ENCODE measurements at regions not wholly inside any gene's neighbourhood (a gene's known extent, or its start where the extent isn't known, plus 50 kb on each side); places are given as distances from the start of the nearest gene placed in this dataset.
"Not testable (repeated sequence)": the region's sequence is repeated elsewhere in the genome, so short reads cannot be mapped to it uniquely, and the experiment has no call there.

GRCh38 chr15:20260650-20261049, 280.9 kb downstream of the GOLGA6L6 start:
- H3K27me3 Mint-ChIP-seq, H3K36me3 Mint-ChIP-seq, H3K9me3 Mint-ChIP-seq, H3K27ac Mint-ChIP-seq, H3K4me1 Mint-ChIP-seq, H3K4me3 Mint-ChIP-seq, DNase-seq: not testable (repeated sequence)

- DNase-seq, H3K4me1 Mint-ChIP-seq, H3K27me3 Mint-ChIP-seq: not testable (repeated sequence)
Observed at GRCh38 chr15:20259559-20260190, 281.9 kb downstream of the GOLGA6L6 start.

DNA sequence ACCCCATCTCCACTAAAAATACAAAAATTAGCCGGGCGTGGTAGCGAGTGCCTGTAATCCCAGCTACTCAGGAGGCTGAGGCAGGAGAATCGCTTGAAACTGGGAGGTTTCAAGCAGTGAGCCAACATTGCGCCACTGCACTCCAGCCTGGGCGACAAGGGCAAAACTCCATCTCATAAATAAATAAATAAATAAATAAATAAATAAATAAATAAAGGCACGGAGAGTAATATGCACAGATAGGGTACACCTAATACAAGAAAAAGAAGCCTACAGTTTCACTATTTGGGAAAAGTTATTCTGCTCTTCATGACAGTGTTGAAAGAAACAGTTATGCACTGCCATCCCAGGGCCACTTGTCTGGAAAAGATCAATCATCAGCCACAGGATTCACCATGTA, 285.2 kb downstream of the GOLGA6L6 start:
- H3K4me1 Mint-ChIP-seq, H3K9me3 Mint-ChIP-seq, H3K4me3 Mint-ChIP-seq, DNase-seq, H3K36me3 Mint-ChIP-seq, H3K27ac Mint-ChIP-seq, H3K27me3 Mint-ChIP-seq: not testable (repeated sequence)

More at GRCh38 chr15:20259559-20260190, 281.9 kb downstream of the GOLGA6L6 start:
- H3K36me3 Mint-ChIP-seq, H3K9me3 Mint-ChIP-seq, H3K27ac Mint-ChIP-seq, H3K4me3 Mint-ChIP-seq: not testable (repeated sequence)

DNA sequence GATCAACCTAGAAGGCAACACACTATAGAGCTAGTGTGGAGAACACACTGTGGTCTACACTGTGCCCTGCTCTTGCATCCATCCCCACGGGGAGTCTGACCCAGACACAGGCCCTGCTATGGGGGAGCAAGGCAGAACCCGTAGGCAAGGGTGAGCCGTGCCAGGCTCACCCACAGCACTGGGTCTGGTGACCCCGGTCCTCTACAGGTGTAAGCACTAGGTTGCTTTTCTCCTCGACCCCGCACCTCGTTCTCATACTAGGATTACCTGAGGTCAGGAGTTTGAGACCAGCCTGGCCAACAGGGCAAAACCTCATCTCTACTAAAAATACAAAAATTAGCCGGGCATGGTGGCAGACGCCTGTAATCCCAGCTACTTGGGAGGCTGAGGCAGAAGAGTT, 286.0 kb downstream of the GOLGA6L6 start:
- not testable (repeated sequence) for H3K27me3 Mint-ChIP-seq, H3K4me1 Mint-ChIP-seq, DNase-seq, H3K27ac Mint-ChIP-seq, H3K9me3 Mint-ChIP-seq, H3K4me3 Mint-ChIP-seq, H3K36me3 Mint-ChIP-seq

DNA sequence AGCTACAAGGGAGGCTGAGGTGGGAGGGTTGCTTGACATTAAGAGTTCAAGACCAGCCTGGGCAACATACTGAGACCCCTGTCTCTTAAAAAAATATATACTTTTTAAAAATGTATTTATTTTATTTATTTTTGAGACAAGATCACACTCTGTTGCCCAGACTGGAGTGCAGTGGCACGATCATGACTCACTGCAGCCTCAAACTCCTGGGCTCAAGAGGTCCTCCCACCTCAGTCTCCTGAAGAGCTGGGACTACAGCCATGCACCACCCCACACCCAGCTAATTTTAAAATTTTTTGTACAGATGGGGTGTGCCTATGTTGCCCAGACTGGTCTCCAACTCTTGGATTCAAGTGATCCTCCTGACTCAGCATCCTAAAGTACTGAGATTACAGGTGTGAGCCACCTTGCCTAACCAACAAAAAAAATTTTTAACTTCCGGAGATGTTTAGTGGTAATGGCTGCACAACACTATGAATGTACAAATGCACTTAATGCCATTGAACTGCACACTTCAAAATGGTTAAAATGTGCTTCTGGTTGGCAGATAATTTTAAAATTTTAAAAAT, 288.5 kb downstream of the GOLGA6L6 start:
- H3K4me1 Mint-ChIP-seq, H3K36me3 Mint-ChIP-seq, H3K27me3 Mint-ChIP-seq, H3K27ac Mint-ChIP-seq, H3K9me3 Mint-ChIP-seq, DNase-seq, H3K4me3 Mint-ChIP-seq: not testable (repeated sequence)

GRCh38 chr15:20252040-20252439, 289.6 kb downstream of the GOLGA6L6 start:
- not testable (repeated sequence) for DNase-seq, H3K4me1 Mint-ChIP-seq, H3K4me3 Mint-ChIP-seq, H3K36me3 Mint-ChIP-seq, H3K27ac Mint-ChIP-seq, H3K9me3 Mint-ChIP-seq, H3K27me3 Mint-ChIP-seq

- H3K27me3 Mint-ChIP-seq, H3K9me3 Mint-ChIP-seq, DNase-seq, H3K4me3 Mint-ChIP-seq, H3K4me1 Mint-ChIP-seq, H3K27ac Mint-ChIP-seq, H3K36me3 Mint-ChIP-seq: not testable (repeated sequence)
Observed at GRCh38 chr15:20251214-20252005, 290.2 kb downstream of the GOLGA6L6 start.

DNA sequence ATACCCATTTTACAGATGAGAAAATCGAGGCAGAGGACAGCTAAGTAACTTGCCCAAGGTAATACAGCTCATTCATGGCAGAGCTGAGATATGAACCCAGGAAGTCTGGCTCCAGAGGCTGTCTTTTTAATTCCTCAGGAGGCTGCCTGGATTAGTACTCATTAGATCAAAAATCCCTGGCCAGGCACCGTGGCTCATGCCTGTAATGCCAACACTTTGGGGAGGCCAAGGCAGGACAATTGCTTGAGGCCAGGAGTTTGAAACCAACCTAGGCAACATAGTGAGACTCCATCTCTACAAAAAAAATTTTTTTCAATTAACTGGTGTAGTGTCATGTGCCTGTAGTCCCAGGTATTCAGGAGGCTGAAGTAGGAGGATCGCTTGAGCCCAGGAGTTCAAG, 291.4 kb downstream of the GOLGA6L6 start:
- H3K4me1 Mint-ChIP-seq, H3K9me3 Mint-ChIP-seq, H3K36me3 Mint-ChIP-seq, H3K27me3 Mint-ChIP-seq, H3K4me3 Mint-ChIP-seq, H3K27ac Mint-ChIP-seq, DNase-seq: not testable (repeated sequence)

DNA sequence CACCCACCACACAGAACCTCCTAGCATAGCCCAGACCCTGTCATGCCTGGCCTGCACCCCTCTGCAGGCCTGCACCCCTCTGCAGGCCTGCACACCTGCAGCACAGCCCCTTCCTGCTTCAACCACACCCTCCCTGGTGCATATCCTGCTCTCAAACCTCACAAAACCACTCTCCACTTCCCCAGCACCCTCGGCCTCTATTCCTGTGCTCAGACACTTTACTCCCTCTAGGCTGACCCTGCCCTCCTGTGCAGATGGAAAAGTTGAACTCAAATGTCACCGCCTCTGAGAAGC, 292.0 kb downstream of the GOLGA6L6 start:
- DNase-seq, H3K4me1 Mint-ChIP-seq, H3K27ac Mint-ChIP-seq, H3K27me3 Mint-ChIP-seq, H3K36me3 Mint-ChIP-seq, H3K4me3 Mint-ChIP-seq, H3K9me3 Mint-ChIP-seq: not testable (repeated sequence)

- H3K27ac Mint-ChIP-seq, H3K36me3 Mint-ChIP-seq, H3K4me1 Mint-ChIP-seq, H3K27me3 Mint-ChIP-seq, H3K9me3 Mint-ChIP-seq, H3K4me3 Mint-ChIP-seq, DNase-seq: not testable (repeated sequence)
Observed at GRCh38 chr15:20248434-20248833, 293.2 kb downstream of the GOLGA6L6 start.

DNA sequence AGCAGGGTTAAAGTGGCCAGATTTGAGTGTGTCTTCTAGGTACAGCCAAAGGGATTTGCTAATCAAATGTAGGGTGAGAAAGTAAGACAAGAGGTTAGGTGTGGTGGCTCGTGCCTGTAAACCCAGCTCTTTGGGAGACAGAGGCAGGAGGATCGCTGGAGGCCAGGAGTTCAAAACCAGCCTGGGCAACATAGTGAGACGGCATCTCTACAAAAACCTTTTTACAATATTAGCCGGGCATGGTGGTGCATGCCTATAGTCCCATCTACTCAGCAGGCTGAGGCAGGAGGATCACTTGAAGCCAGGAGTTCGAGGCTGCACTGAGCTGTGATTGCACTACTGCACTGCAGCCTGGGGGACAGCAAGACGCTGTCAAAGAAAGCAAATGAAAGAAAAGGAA, 294.5 kb downstream of the GOLGA6L6 start:
- H3K4me1 Mint-ChIP-seq, H3K27me3 Mint-ChIP-seq, H3K9me3 Mint-ChIP-seq, H3K27ac Mint-ChIP-seq, DNase-seq, H3K36me3 Mint-ChIP-seq, H3K4me3 Mint-ChIP-seq: not testable (repeated sequence)

- not testable (repeated sequence) for H3K27ac Mint-ChIP-seq
Observed at GRCh38 chr15:20246624-20247023, 295.0 kb downstream of the GOLGA6L6 start.

DNA sequence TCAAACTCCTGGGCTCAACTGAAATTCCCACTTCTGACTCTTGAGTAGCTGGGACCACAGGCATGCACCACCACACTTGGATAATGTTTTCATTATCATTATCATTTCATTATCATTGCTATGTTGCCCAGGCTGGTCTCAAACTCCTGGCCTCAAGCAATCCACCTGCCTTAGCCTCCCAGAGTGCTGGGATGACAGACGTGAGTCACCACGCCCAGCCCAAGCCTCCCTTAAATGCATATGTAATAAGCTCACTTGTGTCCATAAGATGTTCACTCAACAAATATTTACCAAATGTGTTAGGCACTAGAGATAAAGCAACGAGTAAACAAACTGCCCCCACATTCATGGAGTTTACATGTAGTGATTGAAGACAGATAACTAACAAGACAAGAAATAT, 295.7 kb downstream of the GOLGA6L6 start:
- H3K27me3 Mint-ChIP-seq, H3K9me3 Mint-ChIP-seq, H3K36me3 Mint-ChIP-seq, H3K4me3 Mint-ChIP-seq, H3K4me1 Mint-ChIP-seq, DNase-seq, H3K27ac Mint-ChIP-seq: not testable (repeated sequence)

More at GRCh38 chr15:20246624-20247023, 295.0 kb downstream of the GOLGA6L6 start:
- not testable (repeated sequence) for H3K9me3 Mint-ChIP-seq, H3K4me1 Mint-ChIP-seq, H3K36me3 Mint-ChIP-seq, H3K4me3 Mint-ChIP-seq, H3K27me3 Mint-ChIP-seq, DNase-seq

DNA sequence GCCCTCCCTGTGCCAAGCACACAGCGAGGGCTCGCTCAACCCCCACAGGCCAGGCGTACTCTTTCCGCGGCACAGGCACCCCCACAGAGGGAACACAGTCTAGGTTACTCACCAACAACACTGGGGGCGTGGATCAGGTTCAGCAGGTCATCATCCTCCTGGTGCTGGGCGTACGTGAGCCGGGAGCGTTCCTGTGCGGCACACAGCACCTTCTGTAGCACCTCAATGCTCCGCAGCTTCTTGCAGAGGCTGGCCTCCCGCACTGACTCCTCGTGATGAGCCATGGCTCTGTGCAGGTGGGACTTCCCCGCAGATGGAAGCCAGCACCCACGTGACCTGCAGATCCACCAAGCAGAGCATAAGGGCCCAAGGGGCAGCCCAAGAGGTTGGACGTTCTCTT, 296.8 kb downstream of the GOLGA6L6 start:
- H3K4me1 Mint-ChIP-seq, H3K9me3 Mint-ChIP-seq, H3K4me3 Mint-ChIP-seq, DNase-seq, H3K27me3 Mint-ChIP-seq, H3K36me3 Mint-ChIP-seq, H3K27ac Mint-ChIP-seq: not testable (repeated sequence)

GRCh38 chr15:20243486-20244240, 297.9 kb downstream of the GOLGA6L6 start:
- H3K36me3 Mint-ChIP-seq, H3K4me3 Mint-ChIP-seq, H3K9me3 Mint-ChIP-seq, H3K4me1 Mint-ChIP-seq, DNase-seq, H3K27me3 Mint-ChIP-seq, H3K27ac Mint-ChIP-seq: not testable (repeated sequence)

All from activated naive CD8-positive, alpha-beta T cell treated with anti-CD3 and anti-CD28 coated beads for 36 hours (primary cell).